ENCODE measurements at regions not wholly inside any gene's neighbourhood (a gene's known extent, or its start where the extent isn't known, plus 50 kb on each side); places are given as distances from the start of the nearest gene placed in this dataset.

DNA sequence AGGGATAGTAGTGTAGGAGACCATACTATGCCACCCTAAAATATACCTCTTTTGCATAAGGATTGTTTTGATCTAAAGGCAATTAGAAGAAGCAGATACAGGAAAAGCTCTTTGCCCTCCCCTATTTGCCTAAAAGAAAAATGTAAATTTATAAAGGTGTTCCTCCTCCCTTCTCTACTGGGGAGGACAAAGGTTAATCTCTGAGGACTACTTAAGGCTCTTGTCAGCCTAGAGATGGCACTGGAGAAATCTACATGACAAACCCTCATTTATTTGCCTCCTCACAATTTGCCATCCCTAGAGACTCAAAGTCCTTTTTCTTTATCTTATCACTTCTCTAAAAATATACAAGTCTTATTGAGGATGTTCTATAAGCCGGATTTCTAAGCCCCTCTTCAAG lies 1021.8 kb downstream of the STPG2 start:
- TF ChIP-seq RAD21 (IDR thresholded peaks at IDR 0.05; ENCODE audit: low read depth), result no peak
- TF ChIP-seq YY1 (IDR thresholded peaks at IDR 0.05; ENCODE audit: low read depth), result no peak
- TF ChIP-seq, protein P1, sequence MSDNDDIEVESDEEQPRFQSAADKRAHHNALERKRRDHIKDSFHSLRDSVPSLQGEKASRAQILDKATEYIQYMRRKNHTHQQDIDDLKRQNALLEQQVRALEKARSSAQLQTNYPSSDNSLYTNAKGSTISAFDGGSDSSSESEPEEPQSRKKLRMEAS (IDR thresholded peaks at IDR 0.05), result no peak
- no peak for TF ChIP-seq EP300 (IDR thresholded peaks at IDR 0.05; ENCODE audit: borderline replicate concordance)
- TF ChIP-seq CEBPB (IDR thresholded peaks at IDR 0.05), result no peak
- TF ChIP-seq TAF1 (IDR thresholded peaks at IDR 0.05; ENCODE audit: low read depth), result no peak
- TF ChIP-seq EGR1 (IDR thresholded peaks at IDR 0.05), result no peak
- TF ChIP-seq, protein P2, sequence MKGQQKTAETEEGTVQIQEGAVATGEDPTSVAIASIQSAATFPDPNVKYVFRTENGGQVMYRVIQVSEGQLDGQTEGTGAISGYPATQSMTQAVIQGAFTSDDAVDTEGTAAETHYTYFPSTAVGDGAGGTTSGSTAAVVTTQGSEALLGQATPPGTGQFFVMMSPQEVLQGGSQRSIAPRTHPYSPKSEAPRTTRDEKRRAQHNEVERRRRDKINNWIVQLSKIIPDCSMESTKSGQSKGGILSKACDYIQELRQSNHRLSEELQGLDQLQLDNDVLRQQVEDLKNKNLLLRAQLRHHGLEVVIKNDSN (IDR thresholded peaks at IDR 0.05), result no peak

Measured in Ishikawa (cell line).